GM10248 (cell line): ENCODE measurements at regions not wholly inside any gene's neighbourhood (a gene's known extent, or its start where the extent isn't known, plus 50 kb on each side); places are given as distances from the start of the nearest gene placed in this dataset.
"Not testable (repeated sequence)": the region's sequence is repeated elsewhere in the genome, so short reads cannot be mapped to it uniquely, and the experiment has no call there.

Experiments
- CTCF ChIA-PET: fragments of 300-600 bp; sonication (Branson Sonifier 250); formaldehyde crosslinking; extraction: SDS; loops from one replicate; lab custom pipeline; 2021; ENCODE audit warnings: antibody characterized with exemption; lab: Yijun Ruan, JAX
- POLR2A ChIA-PET: fragments of 350-650 bp; sonication (Branson Sonifier 250); formaldehyde crosslinking; extraction: SDS; loops from one replicate; lab custom pipeline; 2020; ENCODE audit warnings: antibody characterized with exemption; lab: Yijun Ruan, JAX
- DNase-seq: peaks from one replicate; pipeline ENCODE4 v3.0.0; 2012; ENCODE audit errors: extremely low spot score
- CTCF ChIP-seq: IDR thresholded peaks from 2 replicates; pipeline ENCODE4 v1.5.1; 2012; ENCODE audit warnings: mild to moderate bottlenecking, low read depth; ENCODE audit errors: extremely low read depth, missing control alignments, control extremely low read depth

GRCh38 chr4:36610628-36611027 is 329.2 kb downstream of the DTHD1 start:
- POLR2A ChIA-PET: no interaction called here
- no peak for DNase-seq
- TF ChIP-seq CTCF: no peak
- CTCF ChIA-PET: no interaction called here

DNA sequence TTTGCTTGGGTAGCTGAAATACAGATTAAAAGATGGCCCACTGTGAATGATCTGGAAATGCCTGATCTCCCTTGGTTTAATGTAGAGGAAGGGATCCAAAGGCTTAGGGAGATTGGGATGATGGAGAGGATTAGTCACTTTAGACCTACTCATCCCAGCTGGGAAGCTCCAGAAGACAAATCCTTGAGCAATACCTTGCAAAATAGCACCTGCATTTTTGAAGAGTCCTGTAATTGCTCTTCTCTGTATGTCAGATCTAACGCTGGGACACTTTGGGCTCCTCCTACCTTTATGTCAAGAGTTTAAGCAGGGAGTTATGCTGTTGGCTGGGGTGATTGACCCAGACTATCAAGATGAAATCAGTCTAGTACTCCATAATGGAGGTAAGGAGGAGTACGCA is 331.7 kb downstream of the DTHD1 start:
- POLR2A ChIA-PET, CTCF ChIA-PET, DNase-seq: not testable (repeated sequence)

DNA sequence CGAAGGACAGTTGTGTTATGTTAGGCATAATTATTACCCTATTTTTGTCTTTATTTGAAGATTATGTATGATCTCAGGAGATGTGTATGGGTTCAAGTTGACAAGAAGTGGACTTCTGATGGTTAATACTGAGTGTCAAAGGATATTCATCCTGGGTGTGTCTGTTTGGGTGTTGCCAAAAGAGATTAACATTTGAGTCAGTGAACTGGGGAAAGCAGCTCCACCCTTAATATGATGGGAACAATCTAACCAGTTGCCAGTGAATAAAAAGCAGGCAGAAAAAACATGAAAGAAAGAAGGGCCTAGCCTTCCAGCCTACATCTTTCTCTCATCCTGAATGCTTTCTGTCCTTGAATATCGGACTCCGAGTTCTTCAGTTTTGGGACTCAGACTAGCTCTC is 332.6 kb downstream of the DTHD1 start:
- POLR2A ChIA-PET: no interaction called here
- no peak for DNase-seq
- no peak for TF ChIP-seq CTCF
- CTCF ChIA-PET: no interaction called here

GRCh38 chr4:36618102-36618501 is 336.7 kb downstream of the DTHD1 start:
- no peak for TF ChIP-seq CTCF
- ChIA-PET CTCF (interaction anchor here (1.1 kb wide), 1 partner anchor 15 kb away, joined by 3 read pairs; no protein-coding TSS in a partner anchor), POLR2A (no interaction called here)
- DNase-seq: no peak

DNA sequence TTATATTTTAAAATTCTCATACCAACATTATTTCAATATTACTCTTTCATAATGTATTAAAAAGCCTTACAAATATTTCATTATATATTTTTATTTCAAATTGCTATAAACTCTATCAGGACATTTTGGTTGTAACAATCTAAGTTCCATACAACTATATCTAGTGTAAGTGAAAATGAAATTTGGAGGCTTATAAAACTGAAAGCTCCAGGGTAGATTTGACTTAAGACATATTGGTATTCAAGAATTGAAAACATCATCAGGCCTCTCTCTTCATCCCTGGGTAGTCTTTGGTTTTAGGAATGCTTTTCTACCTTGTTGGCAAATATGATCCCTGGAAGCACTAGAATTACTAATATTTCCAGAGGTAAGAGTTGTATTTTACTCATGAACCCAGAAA is 342.6 kb downstream of the DTHD1 start:
- ChIA-PET CTCF (no interaction called here), POLR2A (no interaction called here)
- no peak for DNase-seq
- TF ChIP-seq CTCF: no peak

- TF ChIP-seq CTCF: no peak
- POLR2A ChIA-PET: no interaction called here
- DNase-seq: no peak
- CTCF ChIA-PET: interaction anchor here (1.8 to 2.1 kb wide), 2 partner anchors 11 to 15 kb away, joined by 3 to 4 read pairs; no protein-coding TSS in a partner anchor
These were observed 356.9 kb downstream of the DTHD1 start for GRCh38 chr4:36638273-36638811.

DNA sequence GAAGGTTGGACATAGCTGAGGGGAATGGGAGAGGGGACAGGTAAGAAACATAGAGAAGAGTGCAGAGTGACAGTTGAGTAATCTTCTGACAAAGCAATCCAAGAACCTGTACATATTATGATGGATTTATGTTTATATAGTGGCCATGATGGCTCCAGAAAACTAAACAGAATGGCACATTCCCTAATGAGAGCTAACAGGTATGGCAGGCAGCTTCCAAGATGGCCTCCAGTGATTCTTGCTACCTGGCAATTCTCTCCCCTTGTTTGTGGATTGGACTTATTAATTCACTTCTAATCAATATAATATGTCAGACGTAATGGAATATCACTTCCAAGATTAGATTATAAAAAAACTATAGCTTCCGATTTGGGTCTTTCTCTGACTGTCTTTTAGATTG is 359.5 kb downstream of the DTHD1 start:
- no peak for TF ChIP-seq CTCF
- DNase-seq: no peak
- ChIA-PET POLR2A (no interaction called here), CTCF (interaction anchor here (1.2 kb wide), 1 partner anchor 9 kb away, joined by 3 read pairs; no protein-coding TSS in a partner anchor)
